GM12878 (cell line): ENCODE measurements at regions not wholly inside any gene's neighbourhood (a gene's known extent, or its start where the extent isn't known, plus 50 kb on each side); places are given as distances from the start of the nearest gene placed in this dataset.

Experiments used
- CHD4 ChIP-seq: fragments of 200-600 bp; sonication (generic); IDR thresholded peaks from 2 replicates; pipeline ENCODE4 v1.6.1; 2016; ENCODE audit warnings: mild to moderate bottlenecking
- DPF2 ChIP-seq: fragments of 450-650 bp; IDR thresholded peaks from 2 replicates; pipeline ENCODE4 v1.6.1; 2017; ENCODE audit warnings: mild to moderate bottlenecking
- EGR1 ChIP-seq, 2 experiments: IDR thresholded peaks; 1 replicate in 1 of 2; 2 replicates in 1 of 2; pipeline ENCODE4 v1.6.1; 2011 to 2012; ENCODE audit warnings: low read depth in 2 of 2, low read length in 2 of 2, borderline replicate concordance in 1 of 2, mild to moderate bottlenecking in 1 of 2, moderate library complexity in 1 of 2
- HDAC2 ChIP-seq: fragments of 200-600 bp; sonication (generic); IDR thresholded peaks from 2 replicates; pipeline ENCODE4 v1.6.1; 2017
- NRF1 ChIP-seq: conservative IDR thresholded peaks from 2 replicates; pipeline ENCODE4 v1.6.1; 2011; ENCODE audit warnings: mild to moderate bottlenecking, low read depth, low read length, improper control_type of control experiment
- TF ChIP-seq, protein P1 (sequence below), 3 experiments: IDR thresholded peaks in 2 of 3; conservative IDR thresholded peaks in 1 of 3; 2 replicates each; pipeline ENCODE4 v1.5.1; 2011; ENCODE audit warnings: low read depth in 3 of 3, low read length in 3 of 3, mild to moderate bottlenecking in 3 of 3, control low read depth in 2 of 3, moderate library complexity in 2 of 3, inconsistent platforms in 1 of 3, mixed read lengths in 1 of 3; ENCODE audit not compliant: control insufficient read depth in 2 of 3, insufficient read depth in 1 of 3; ENCODE audit errors: extremely low read depth in 1 of 3
- TF ChIP-seq, protein P2 (sequence below): fragments of 450-650 bp; IDR thresholded peaks from 2 replicates; pipeline ENCODE4 v1.6.1; 2016; ENCODE audit warnings: mild to moderate bottlenecking
- TF ChIP-seq, protein P3 (sequence below): fragments of 450-650 bp; IDR thresholded peaks from 2 replicates; pipeline ENCODE4 v1.6.1; 2016; ENCODE audit warnings: mild to moderate bottlenecking, moderate library complexity, borderline replicate concordance

DNA sequence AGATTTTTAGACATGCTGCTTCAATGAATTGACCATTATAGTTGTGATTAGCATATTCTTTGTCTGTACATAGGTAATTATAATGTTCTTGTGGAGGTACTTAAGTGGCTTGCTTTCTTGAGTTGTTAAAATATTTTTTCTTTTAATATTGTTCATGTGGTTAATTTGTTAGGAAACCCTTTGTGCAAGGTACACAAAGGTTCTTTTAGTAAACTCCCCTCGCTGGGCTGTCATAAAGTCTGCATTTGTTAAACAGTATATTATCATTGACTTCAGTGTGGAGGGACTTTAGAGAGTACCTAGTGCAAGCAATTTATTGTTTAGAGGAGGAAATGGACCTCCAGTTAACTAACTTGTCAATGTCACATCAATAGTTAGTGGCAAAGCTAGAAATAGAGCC is 52.5 kb downstream of the DISP1 start:
- TF ChIP-seq CHD4, result no peak
- TF ChIP-seq DPF2, result no peak
- TF ChIP-seq EGR1 (IDR thresholded peaks at IDR 0.05; ENCODE audit: borderline replicate concordance in 1 of 2, low read depth in 2 of 2, low read length in 2 of 2), result no peak
- TF ChIP-seq HDAC2, result no peak
- TF ChIP-seq, protein P1, sequence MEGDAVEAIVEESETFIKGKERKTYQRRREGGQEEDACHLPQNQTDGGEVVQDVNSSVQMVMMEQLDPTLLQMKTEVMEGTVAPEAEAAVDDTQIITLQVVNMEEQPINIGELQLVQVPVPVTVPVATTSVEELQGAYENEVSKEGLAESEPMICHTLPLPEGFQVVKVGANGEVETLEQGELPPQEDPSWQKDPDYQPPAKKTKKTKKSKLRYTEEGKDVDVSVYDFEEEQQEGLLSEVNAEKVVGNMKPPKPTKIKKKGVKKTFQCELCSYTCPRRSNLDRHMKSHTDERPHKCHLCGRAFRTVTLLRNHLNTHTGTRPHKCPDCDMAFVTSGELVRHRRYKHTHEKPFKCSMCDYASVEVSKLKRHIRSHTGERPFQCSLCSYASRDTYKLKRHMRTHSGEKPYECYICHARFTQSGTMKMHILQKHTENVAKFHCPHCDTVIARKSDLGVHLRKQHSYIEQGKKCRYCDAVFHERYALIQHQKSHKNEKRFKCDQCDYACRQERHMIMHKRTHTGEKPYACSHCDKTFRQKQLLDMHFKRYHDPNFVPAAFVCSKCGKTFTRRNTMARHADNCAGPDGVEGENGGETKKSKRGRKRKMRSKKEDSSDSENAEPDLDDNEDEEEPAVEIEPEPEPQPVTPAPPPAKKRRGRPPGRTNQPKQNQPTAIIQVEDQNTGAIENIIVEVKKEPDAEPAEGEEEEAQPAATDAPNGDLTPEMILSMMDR (IDR thresholded peaks at IDR 0.05 in 2 of 3, conservative IDR thresholded peaks at IDR 0.05 in 1 of 3; ENCODE audit: control insufficient read depth in 2 of 3, extremely low read depth in 1 of 3, insufficient read depth in 1 of 3, low read depth in 3 of 3, low read length in 3 of 3), result no peak
- TF ChIP-seq, protein P2, sequence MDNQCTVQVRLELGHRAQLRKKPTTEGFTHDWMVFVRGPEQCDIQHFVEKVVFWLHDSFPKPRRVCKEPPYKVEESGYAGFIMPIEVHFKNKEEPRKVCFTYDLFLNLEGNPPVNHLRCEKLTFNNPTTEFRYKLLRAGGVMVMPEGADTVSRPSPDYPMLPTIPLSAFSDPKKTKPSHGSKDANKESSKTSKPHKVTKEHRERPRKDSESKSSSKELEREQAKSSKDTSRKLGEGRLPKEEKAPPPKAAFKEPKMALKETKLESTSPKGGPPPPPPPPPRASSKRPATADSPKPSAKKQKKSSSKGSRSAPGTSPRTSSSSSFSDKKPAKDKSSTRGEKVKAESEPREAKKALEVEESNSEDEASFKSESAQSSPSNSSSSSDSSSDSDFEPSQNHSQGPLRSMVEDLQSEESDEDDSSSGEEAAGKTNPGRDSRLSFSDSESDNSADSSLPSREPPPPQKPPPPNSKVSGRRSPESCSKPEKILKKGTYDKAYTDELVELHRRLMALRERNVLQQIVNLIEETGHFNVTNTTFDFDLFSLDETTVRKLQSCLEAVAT, result no peak
- TF ChIP-seq NRF1, result no peak
- TF ChIP-seq, protein P3, sequence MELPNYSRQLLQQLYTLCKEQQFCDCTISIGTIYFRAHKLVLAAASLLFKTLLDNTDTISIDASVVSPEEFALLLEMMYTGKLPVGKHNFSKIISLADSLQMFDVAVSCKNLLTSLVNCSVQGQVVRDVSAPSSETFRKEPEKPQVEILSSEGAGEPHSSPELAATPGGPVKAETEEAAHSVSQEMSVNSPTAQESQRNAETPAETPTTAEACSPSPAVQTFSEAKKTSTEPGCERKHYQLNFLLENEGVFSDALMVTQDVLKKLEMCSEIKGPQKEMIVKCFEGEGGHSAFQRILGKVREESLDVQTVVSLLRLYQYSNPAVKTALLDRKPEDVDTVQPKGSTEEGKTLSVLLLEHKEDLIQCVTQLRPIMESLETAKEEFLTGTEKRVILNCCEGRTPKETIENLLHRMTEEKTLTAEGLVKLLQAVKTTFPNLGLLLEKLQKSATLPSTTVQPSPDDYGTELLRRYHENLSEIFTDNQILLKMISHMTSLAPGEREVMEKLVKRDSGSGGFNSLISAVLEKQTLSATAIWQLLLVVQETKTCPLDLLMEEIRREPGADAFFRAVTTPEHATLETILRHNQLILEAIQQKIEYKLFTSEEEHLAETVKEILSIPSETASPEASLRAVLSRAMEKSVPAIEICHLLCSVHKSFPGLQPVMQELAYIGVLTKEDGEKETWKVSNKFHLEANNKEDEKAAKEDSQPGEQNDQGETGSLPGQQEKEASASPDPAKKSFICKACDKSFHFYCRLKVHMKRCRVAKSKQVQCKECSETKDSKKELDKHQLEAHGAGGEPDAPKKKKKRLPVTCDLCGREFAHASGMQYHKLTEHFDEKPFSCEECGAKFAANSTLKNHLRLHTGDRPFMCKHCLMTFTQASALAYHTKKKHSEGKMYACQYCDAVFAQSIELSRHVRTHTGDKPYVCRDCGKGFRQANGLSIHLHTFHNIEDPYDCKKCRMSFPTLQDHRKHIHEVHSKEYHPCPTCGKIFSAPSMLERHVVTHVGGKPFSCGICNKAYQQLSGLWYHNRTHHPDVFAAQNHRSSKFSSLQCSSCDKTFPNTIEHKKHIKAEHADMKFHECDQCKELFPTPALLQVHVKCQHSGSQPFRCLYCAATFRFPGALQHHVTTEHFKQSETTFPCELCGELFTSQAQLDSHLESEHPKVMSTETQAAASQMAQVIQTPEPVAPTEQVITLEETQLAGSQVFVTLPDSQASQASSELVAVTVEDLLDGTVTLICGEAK, result no peak
